Duodenal mucosa (tissue), 2 donors: ENCODE measurements at regions not wholly inside any gene's neighbourhood (a gene's known extent, or its start where the extent isn't known, plus 50 kb on each side); places are given as distances from the start of the nearest gene placed in this dataset.

ENCODE experiments used
- H3K27ac ChIP-seq: one replicate; pipeline ENCODE4 v1.7.0; 2013; ENCODE audit warnings: low read depth, low read length
- H3K27me3 ChIP-seq, 2 donors: one replicate each; pipeline ENCODE4 v1.7.0; 2013; ENCODE audit warnings: low read length in 2 of 2, control low read depth in 1 of 2; ENCODE audit not compliant: insufficient read depth in 2 of 2, control insufficient read depth in 1 of 2
- H3K36me3 ChIP-seq, 2 donors: one replicate each; pipeline ENCODE4 v1.7.0; 2013; ENCODE audit warnings: low read length in 2 of 2, control low read depth in 1 of 2; ENCODE audit not compliant: insufficient read depth in 2 of 2, control insufficient read depth in 1 of 2
- H3K4me1 ChIP-seq, 2 donors: one replicate each; pipeline ENCODE4 v1.7.0; 2013; ENCODE audit warnings: low read length in 2 of 2, control low read depth in 1 of 2; ENCODE audit not compliant: insufficient read depth in 2 of 2, control insufficient read depth in 1 of 2
- H3K4me3 ChIP-seq, 2 donors: one replicate each; pipeline ENCODE4 v1.7.0; 2013; ENCODE audit warnings: low read length in 2 of 2, low read depth in 1 of 2
- H3K9ac ChIP-seq, 2 donors: one replicate each; pipeline ENCODE4 v1.7.0; 2013; ENCODE audit warnings: low read length in 2 of 2, low read depth in 1 of 2
- H3K9me3 ChIP-seq, 2 donors: one replicate each; pipeline ENCODE4 v1.7.0; 2013; ENCODE audit warnings: low read length in 2 of 2, control low read depth in 1 of 2; ENCODE audit not compliant: control insufficient read depth in 1 of 2

DNA sequence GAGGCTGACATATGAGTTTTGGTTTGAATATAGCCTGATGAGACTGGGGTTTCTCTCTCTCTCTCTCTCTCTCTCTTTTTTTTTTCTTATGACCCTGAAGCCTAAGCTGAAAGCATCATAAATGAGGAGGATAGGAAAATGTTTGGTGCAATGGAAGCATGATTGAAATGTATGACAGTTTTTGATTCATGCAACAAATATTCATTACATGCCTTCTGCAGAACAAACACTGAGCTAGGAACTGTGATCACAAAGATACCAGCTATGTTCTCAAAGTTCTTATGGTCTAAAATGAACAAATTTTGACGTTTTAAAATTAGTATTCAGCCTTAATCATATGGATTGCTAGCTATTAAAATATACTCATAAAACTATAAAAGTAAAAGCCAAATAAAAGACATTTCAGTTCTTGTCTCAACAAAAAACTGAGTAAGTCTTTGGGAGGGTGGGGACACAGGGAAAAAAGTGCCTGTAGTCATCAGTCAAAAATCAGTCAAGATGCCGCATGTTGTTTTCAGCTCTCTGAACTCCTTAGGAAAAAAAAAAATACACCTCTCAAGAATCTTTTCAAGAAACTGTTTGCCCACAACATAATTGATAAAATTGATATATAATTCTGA lies 57.2 kb downstream of the NKX6-1 start:
- Histone ChIP-seq H3K9ac (no peak overlapping the region), H3K36me3 (no peaks in the 10 kb centered on the region), H3K4me3 (no peak overlapping the region), H3K27me3 (no peaks in the 10 kb centered on the region), H3K4me1 (no peaks in the 10 kb centered on the region), H3K27ac (no peak overlapping the region), H3K9me3 (no peaks in the 10 kb centered on the region)

DNA sequence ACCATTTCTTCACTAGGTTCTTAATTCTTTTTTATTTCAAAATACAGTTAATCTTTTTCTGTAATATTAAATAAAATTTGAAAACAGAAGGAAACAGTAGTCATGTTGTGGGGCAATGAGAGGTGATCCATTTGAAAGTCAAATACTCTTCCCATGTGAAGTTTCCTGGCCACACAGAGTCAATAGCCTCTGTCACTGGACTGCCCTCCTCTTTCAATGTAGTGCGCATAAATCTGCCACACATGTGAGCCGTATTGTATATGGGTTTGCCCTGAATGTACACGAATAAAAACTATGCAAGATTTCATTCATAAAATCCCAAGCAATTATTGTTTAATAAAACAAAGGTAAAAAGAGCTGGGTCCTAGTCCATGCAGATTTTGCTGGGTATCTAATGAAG lies 59.1 kb downstream of the NKX6-1 start:
- no peak overlapping the region for H3K4me3 ChIP-seq
- H3K36me3 ChIP-seq, result no peaks in the 10 kb centered on the region
- no peaks in the 10 kb centered on the region for H3K9me3 ChIP-seq
- H3K27me3 ChIP-seq, result no peaks in the 10 kb centered on the region
- H3K4me1 ChIP-seq, result no peaks in the 10 kb centered on the region
- H3K27ac ChIP-seq, result no peak overlapping the region
- H3K9ac ChIP-seq, result no peak overlapping the region

DNA sequence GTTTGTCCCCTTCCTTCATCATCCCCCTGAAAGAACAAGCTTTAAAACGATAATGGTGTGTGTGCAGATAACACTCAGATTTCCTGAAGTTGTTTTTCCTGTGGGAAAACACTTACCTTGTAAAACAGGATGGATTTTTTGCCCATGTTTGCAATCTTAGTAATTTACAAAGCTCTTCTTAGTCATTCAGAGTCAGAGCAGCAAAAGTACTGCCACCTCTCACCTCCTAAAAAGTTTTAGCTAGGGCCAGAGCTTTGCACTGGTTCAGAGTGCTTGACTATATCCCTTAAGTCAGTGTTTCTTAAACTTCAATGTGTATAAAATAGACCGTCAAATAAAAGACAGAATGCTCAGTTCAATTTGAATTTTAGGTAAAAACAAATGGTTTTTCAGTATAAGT lies 62.3 kb downstream of the NKX6-1 start:
- Histone ChIP-seq H3K4me3 (no peak overlapping the region), H3K9ac (no peak overlapping the region), H3K4me1 (no peaks in the 10 kb centered on the region), H3K9me3 (no peaks in the 10 kb centered on the region), H3K27ac (no peak overlapping the region), H3K36me3 (no peaks in the 10 kb centered on the region), H3K27me3 (no peaks in the 10 kb centered on the region)

DNA sequence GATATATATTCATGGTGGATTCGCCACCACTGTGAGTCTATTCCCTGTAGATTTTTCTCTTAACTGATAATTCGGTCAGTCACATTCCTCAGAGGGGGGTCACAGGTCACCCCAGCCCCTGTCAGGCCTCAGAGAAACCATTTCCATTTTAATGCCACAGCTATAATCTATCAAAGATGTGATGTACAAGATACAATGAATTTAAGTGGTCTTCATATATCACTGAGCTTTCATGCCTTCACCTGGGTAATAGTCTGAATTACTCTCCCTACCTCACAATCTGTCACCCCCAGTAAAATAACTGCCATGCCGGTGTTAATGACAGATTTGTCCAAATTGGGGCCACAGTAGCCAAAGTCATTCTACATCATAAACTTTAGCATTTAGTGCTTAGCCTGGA lies 64.7 kb downstream of the NKX6-1 start:
- H3K4me1 ChIP-seq, result no peaks in the 10 kb centered on the region
- no peaks in the 10 kb centered on the region for H3K9me3 ChIP-seq
- no peaks in the 10 kb centered on the region for H3K36me3 ChIP-seq
- no peak overlapping the region for H3K27ac ChIP-seq
- H3K27me3 ChIP-seq, result no peaks in the 10 kb centered on the region
- no peak overlapping the region for H3K4me3 ChIP-seq
- no peak overlapping the region for H3K9ac ChIP-seq

DNA sequence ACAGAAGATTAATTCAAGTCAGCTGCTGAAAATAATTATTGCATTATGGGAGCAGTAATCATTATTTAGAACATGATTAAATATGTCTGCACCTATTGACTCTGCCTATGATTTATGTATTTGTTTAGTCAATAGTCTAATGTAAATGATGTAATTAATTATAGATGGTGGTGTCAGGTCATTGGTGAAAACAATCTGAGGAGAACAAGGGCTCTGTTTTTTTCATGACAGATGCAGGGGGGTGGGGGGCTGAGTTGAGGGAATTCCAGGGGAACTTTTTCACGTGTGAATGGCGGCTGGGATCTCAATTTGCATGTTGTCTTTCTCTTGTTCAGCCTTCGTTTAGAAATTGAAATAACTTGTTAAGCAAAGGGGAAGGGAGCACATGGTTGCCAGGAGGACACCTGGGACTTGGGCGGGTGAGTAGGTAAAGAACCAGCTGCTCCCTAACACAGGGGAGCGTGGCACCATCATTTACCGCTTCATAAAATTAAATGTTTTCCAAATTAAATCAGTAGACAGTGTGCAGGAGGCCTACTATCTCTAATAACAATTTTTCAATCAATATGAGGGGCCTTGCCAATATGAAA lies 65.4 kb downstream of the NKX6-1 start:
- Histone ChIP-seq H3K27ac (no peak overlapping the region), H3K27me3 (no peaks in the 10 kb centered on the region), H3K4me3 (no peak overlapping the region), H3K4me1 (no peaks in the 10 kb centered on the region), H3K9me3 (no peaks in the 10 kb centered on the region), H3K36me3 (no peaks in the 10 kb centered on the region), H3K9ac (no peak overlapping the region)

DNA sequence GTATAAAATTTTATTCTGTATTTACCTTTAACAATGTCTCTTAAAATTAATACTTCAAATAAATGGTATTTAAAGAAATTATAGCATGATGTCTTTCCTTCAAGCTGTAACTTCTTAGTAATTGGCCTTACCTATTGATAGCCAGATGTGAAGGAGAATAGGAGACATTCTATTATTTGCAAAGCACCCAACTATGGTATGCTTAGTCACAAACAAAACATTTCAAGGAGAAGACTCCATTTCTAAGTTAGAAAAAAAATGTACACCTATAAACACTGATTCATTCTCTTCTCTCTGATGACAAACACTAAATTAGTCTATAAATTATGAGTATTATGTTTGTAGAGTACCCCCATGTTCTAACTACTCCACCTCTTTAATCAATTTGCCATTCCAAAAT lies 66.4 kb downstream of the NKX6-1 start:
- H3K9ac ChIP-seq, result no peak overlapping the region
- H3K4me1 ChIP-seq, result no peaks in the 10 kb centered on the region
- no peaks in the 10 kb centered on the region for H3K9me3 ChIP-seq
- no peaks in the 10 kb centered on the region for H3K27me3 ChIP-seq
- no peaks in the 10 kb centered on the region for H3K36me3 ChIP-seq
- H3K27ac ChIP-seq, result no peak overlapping the region
- no peak overlapping the region for H3K4me3 ChIP-seq

DNA sequence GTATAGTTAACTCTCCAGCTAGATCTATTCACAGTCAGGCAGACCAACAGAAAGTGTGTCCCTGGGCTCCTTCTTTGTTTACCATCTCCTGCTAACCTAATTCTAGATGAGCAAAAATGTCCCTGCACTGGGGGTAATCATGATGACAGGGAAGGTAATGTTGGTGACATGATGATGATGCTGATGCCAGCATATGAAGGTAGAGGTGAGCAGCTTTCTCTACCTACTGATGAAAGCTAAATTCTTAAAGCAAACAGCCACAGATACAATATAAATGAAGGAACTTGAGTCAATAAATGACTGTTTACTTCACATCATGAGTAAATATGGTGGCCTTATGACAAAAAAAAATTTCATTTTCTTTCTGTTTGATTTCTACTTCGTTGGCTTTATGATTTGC lies 78.5 kb downstream of the NKX6-1 start:
- Histone ChIP-seq H3K27me3 (no peaks in the 10 kb centered on the region), H3K27ac (no peak overlapping the region), H3K9me3 (peaks cover 0 to 2% of the 10 kb centered on the region in 2 donors), H3K4me1 (no peaks in the 10 kb centered on the region), H3K4me3 (no peak overlapping the region), H3K36me3 (no peaks in the 10 kb centered on the region), H3K9ac (no peak overlapping the region)

DNA sequence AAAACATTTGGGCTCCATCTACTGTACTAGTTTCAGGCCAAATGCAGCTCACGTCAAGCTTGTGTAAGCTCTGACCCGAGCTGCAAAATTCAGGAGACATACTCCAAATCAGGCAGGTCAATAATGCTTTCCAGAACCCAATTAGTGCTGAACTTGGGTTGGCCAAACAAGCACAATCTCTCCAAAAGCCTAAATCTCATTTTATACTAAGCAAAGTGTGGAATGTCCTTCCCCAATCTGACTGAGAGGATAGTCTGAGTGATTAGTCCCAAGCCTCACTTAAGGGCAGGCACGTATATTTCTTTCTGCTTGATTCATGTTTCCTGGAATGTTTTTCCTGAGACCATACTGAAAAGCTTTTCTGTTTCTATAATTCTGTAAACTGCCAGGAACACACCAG lies 79.9 kb downstream of the NKX6-1 start:
- no peaks in the 10 kb centered on the region for H3K9me3 ChIP-seq
- no peaks in the 10 kb centered on the region for H3K4me1 ChIP-seq
- H3K27ac ChIP-seq, result no peak overlapping the region
- no peaks in the 10 kb centered on the region for H3K27me3 ChIP-seq
- H3K36me3 ChIP-seq, result no peaks in the 10 kb centered on the region
- H3K4me3 ChIP-seq, result no peak overlapping the region
- H3K9ac ChIP-seq, result no peak overlapping the region

DNA sequence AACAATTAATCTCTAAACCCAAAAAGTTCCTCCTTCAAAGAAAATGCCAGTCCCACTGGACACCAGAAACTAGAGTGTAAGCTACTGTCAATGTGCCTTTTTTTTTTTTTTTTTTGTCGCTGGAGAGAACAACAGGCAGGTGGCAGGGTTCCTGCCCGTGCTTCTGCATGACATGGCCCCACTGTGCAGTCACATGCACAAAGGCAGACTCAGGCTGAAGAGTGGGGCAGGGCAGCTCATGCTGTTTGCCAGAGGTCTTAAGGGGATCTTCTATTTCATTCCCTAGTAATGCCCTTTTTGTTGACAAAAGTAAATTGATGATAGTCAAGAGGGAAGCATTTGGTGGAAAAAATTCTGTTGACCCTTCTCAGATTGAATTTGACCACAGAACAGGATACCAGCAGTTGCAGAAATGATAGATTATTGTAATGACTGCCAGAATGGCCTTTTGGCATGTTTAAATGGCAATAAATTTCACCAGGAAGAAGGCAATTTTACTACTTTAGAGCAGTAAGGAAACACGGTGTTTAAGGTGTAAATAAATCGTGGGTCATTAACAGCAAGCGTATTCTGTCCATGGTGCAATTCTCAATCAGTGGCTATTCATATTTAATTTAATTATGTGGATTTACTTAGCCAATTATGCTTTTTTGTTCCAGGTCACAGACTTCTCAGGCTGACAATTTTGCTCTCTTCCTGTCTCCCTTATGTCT lies 80.9 kb downstream of the NKX6-1 start:
- Histone ChIP-seq H3K9ac (no peak overlapping the region), H3K36me3 (no peaks in the 10 kb centered on the region), H3K27me3 (no peaks in the 10 kb centered on the region), H3K9me3 (no peaks in the 10 kb centered on the region), H3K4me3 (no peak overlapping the region), H3K4me1 (no peaks in the 10 kb centered on the region), H3K27ac (no peak overlapping the region)

DNA sequence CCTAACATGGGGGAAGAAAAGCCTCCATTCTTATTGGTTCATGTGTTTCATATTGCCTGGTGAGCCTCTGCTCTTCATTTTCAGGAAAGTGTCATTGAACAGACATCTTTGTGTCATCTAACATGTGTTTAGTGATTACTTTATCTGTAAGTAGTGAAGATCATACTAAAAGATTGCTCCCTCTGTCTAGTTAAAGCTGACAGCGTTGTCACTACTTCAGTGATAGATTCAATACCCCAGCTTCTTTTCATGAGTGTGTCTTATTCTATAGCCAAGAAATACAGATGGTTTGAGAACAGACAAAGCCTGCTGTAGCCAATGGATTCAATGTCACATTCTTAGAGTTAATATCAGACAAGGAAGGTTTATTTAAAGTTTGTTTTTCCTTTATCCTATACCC lies 85.1 kb downstream of the NKX6-1 start:
- Histone ChIP-seq H3K27me3 (no peaks in the 10 kb centered on the region), H3K9me3 (no peaks in the 10 kb centered on the region), H3K27ac (no peak overlapping the region), H3K4me3 (no peak overlapping the region), H3K4me1 (no peaks in the 10 kb centered on the region), H3K36me3 (no peaks in the 10 kb centered on the region), H3K9ac (no peak overlapping the region)
